Stimulated activated CD4-positive, alpha-beta T cell treated with anti-CD3 and anti-CD28 coated beads, Interleukin-15, amount 100 ng/mL, for 1 hour (primary cell): ENCODE measurements at regions not wholly inside any gene's neighbourhood (a gene's known extent, or its start where the extent isn't known, plus 50 kb on each side); places are given as distances from the start of the nearest gene placed in this dataset.

Source experiments
- DNase-seq, 2 donors: peaks; one replicate each; pipeline ENCODE4 v3.0.0-alpha.2; 2020; ENCODE audit warnings: low read depth in 1 of 2, low spot score in 1 of 2

DNA sequence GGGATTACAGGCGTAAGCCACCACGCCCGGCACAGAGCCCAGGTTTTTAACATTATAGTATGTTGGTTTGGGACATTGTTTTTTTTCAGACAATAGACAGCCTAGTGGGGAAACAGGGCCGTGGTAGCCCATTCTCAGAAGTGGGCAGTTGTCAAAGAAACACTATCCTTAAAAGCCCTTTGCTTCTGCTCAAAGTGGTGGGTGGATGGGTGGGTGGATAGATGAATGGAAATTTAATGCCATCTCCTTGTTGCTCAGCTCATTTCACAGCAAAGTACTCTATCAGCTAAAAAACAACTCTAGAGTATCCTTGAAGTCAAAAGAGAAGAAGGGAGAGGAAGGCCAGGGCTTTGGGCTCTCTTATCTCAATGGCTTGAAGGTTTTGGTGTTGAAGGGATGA is 137.8 kb downstream of the RRAGC start:
- no peak for DNase-seq

DNA sequence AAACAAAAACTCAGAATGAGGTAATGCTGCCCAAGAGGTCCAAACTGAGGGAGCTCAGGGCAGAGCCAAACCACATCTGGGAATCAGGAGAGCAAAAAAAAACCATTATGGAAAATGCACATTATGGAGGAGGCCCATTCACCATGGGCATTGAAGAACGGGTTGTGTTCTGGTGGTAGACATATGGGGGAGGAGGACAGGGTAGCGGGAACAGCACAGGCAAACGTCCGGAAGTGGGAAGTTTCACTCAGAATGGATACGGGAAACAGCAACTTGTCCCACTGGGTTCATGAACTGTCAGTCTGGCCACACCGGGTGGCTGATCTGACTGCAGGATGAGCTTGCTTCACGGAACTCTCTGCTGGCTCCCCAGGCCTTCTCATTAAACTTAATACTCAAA is 139.7 kb downstream of the RRAGC start:
- DNase-seq: no peak

DNA sequence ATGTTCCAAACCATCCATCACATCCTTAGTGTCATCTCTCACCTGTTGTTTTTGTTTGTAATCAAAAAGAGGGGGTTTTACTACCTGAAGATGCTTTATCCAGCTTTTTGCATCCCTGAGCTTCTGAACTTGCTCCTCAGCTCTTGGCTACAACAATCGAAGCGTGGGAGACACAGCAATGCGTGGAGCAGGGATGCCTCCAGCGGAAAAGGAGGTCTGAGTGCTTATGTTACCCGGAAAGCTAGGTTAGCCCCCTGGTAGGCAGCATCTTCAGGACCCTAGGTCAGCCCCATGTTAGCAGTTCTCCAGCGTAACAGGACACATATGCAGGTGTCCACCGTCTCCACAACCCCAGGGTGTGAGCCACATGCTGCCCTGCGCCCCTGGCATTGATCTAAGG is 141.5 kb downstream of the RRAGC start:
- no peak for DNase-seq

DNA sequence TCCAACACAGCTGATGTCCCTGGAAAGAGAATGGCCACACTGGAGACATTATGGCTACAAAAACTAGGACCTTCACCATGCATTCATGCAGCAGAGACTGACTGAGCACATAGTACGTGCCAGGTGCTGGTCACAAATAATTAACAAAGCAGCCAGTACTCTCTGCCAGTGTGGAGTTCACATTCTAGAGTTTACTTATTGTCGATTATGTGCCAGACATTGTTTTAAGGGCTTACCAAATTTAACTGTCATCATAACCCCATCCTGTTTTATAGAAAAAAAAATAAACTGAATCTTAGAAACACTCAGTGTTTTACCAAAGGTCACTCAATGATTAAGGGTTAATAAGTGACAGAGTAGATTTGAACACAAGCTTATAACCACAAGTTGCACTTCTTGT is 143.3 kb downstream of the RRAGC start:
- no peak for DNase-seq

DNA sequence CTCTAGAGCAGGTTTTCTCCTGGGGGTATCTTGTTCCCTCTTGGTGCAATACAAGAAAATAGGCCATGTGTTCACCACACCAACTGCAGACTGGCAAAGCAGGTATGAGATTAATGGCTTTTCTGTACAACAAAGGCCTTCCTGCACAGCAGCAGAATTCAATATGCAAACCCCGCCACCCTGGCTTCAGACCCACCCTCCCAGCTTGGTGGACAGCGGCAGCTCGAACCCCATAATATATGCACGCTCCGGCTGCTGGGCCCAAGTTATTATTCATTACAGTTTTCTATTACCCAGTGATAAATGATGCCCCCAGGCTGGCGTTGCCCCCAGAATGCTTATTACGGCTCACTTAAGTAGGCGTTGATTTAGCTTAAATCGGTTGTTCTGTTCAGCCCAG is 144.2 kb downstream of the RRAGC start:
- no peak for DNase-seq

DNA sequence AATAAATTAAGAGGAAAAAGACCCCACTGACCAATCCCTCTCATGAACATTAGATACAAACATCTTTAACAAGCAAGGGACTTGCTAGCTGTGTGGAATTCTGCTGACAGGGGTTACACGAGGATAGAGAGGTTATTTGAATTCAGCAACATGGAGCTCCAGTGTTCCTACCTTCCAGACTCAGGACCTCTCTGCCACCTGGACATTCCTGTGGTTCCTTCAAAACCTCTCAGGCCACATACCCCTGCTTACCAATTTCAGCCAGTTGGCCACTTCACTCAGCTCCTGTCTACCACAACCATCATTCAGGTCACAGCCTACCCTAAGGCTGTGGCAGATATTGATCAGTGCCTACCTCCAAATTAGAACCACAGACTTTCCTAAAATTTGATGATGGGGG is 147.5 kb downstream of the RRAGC start:
- no peak for DNase-seq

DNA sequence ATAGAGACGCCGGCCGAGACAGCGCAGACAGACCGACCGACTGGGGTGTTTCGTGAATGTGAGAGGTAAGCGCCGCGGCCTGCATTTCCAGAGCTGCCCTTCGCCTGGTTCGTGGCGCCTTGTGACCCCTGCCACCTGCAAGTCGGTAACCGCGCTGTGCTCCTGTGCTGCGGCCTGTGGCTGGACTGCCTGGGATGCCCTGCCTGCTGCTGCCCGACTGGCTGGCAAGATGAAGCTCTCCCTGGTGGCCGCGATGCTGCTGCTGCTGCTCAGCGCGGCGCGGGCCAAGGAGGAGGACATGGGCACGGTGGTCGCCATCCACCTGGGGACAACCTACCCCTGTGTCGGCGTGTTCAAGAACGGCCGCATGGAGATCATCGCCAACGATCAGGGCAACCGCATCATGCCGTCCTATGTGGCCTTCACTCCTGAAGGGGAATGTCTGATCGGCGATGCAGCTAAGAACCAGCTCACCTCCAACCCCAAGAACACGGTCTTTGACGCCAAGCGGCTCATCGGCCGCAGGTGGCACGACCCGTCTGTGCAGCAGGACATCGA is 150.8 kb downstream of the RRAGC start:
- DNase-seq: no peak

DNA sequence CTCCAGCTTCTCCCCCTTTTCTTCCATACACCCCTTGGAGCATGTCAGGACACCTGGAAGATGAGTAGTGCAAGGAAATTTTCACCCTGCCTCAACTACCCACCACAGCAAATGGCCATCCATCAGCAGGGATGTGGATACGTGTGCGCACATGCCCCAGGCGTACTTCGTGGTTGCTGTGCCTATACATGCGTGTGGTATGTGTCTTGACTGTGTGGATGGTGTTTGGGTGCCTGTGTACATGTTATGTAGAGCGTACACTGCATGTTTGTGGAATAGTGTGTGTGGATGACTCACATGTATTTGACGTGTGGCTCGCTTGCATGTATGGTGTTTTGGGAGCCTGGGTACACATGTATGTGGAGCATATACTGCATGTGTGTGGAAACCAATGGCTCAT is 158.5 kb downstream of the RRAGC start:
- no peak for DNase-seq

DNA sequence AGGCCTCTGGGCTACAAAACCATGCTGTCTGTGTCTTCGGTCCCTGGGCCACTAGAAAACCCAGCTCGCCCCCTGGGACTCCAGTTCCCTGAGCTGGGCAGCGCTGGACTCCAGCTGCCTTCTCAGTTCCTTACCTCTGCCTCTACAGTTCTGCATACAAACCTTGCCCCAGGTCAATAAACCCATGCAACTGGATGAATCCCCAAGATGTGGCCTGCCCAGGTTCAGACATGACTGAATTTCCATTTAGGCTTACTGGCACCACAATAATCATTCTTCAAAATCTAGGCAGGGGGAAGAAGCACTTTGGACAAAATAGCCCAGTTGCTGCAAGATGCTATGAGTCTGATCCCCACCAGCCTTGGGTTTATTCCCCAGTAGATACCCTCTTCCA is 159.5 kb downstream of the RRAGC start:
- no peak for DNase-seq

DNA sequence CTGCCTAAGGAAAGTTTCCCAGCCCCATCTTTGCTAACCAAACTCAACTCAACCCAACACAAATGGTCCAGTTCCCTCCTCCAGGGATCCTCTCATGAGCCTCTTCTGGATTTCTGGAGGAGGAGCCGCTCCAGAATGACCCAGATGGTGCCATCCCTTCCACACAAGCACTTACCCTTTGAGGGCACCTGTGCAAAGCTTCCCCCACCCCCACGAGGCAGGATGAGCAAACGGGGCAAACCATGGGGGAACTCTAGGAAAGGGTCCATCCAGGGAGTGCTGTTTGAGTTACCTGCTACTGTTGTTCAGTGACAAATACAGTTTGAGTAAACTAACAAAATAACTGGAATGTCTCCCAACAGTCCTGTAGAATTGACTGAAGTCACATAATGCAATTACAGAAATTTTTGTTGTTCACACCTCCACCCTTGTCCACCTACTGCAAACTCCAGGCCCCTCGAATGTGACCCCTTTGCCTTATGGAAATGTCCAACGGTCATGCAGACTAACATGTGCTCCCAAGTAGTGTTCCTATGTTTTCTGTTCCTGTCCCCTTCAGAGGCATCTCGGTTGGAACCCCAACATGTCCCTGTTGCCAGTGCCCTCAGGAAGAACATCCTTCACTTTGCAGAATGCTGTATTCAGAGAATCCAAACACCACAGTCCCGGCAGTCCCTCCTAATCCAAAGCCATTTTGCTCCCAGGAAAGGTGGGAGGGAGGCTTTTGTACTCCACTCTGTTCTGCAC is 160.1 kb downstream of the RRAGC start:
- no peak for DNase-seq

DNA sequence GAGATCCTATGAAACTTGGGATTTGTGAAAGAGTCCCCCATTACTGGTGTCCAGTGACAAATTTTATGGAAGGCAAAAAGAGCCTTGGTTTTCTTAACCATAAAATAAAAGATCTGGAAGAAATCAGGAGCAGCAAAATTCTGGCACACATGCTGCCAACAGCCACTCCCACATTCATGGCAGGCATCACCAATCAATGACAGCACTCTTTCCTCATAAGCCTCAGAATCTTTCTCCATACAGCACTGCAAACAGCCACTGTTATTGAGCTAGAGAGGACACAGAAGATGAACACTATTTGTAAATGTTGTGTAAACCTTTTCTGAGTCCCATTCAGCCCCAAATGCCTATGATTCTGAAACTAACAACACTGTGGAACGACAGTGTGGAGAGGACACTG is 162.2 kb downstream of the RRAGC start:
- no peak for DNase-seq

DNA sequence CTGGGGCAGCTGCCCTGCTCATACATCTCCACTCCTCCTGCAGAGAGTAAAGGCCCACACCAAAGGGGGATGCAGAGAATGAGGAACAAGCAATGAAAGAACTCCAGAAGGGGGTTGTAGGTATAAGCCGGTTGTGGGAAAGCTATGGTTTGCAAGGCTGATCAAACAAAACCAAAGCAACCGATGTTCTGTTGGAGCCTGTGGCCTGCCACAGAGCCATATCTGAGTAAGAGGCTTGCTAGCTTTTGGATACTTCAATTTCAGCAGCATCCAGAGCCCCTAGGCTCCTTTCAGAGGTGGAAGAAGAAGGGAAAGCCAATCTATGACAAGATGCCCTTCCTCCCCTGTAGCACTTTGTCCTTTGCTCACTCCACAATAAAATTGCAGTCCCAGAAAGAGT is 163.2 kb downstream of the RRAGC start:
- DNase-seq: no peak

DNA sequence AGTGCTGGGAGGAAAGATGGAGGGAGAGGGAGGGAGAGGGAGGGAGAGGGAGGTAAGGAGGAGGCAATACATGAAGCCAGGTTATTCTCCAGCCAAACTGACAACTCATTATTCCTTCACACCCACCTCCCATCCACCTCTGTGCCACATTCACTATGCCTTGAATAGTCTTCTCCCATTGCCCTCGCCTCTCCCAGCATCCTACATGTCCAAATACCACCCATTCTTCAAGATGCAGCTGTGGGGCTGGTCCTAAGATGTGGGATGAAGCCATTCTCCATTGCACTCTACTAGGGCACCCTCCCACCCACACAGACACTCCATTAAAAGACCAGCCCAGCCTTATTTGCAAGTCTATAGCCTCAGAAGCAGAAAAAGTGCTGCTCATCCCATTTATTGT is 165.8 kb downstream of the RRAGC start:
- no peak for DNase-seq

DNA sequence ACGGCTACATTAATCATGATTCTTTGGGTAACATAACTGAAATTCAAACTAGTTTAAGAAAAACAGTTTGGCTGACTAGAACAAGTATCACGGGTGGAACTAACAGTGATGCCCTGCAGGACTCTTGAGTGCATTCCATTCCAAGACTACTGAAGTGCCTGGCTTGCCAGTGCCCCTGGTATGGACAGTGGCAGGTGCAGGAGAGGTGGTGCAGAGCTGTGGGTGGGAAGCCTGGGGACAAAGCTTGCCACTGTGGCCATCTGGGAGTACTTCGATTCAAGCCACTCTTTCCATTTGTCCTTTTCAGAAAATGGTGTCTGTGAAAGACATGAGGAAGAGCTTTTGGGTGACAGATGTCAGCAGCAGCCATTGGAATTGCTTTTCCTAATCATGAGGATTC is 166.5 kb downstream of the RRAGC start:
- no peak for DNase-seq

DNA sequence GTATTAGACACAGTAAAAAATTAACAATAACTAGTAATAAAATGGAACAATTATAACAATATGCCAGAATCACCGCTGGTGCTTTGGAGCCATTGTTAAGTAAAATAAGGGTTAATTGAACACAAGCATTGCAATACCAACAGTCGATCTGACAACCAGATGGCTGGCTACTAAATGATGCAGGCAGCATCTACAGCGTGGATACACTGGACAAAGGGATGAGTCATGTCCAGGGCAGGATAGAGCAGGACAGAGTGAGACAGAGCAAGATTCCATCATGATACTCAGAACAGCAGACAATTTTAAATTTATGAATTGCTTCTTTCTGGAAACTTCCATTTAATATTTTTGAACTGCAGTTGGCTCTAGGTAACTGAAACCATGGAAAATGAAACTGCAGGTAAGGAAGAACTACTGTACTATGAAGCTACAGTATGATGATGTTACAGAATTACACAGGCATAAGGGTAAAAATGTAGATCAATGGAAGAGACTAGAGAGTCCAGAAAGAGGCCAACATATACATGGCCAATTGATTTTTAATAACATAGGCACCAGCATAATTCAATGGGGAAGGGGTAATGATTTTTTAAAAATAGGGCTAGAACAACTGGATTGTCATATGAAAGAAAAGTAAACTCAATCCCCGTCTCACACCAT is 168.7 kb downstream of the RRAGC start:
- no peak for DNase-seq

DNA sequence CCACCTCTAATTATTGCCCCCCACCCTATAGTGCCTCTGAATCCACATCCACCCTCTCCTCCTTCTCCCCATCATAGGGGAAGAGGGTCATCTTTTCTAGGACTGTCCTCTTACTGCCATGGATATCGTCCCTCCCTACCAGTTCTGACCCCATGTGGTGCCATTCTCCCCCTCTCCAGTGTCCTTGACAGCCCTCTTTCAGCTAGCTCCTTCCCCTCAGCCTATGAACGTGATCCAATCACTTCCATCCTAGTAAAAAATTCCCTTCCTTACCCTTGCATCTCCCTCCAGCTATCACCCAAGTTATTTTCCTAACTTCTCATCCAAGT is 172.7 kb downstream of the RRAGC start:
- no peak for DNase-seq

DNA sequence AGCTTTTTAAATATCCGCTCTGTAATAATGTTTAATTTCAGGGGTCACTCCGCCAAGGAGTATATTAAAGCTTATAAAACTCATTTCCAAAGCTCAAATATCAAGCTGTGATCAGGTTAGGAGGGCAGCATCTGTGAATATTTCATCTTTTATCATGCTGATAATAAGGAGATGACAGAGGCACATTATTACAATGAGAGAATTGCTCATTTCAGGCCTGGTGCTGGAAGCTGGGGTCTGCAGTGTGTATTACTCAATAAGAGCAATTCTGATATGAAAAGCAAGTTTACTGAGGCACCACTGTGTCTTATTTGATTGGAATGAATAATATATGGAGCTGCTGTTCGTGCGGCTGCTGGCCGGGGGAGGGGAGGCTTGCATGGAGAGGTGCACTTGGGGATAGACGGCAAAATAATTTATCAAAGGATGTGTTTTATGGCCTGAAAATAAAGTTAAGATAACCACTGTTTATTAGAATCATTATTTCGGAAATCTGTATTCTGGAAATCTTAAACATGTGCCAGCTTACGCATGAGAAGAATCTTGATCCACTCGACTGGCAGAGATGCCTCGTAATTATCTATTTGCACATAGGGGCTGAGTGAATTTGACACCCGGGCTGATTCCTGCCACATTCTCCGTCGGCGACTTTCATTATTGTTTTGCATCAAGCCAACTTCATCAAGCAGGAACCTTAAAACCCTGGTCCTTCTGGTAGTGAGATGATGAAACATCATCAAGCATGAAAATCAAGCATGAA is 173.2 kb downstream of the RRAGC start:
- DNase-seq: no peak

DNA sequence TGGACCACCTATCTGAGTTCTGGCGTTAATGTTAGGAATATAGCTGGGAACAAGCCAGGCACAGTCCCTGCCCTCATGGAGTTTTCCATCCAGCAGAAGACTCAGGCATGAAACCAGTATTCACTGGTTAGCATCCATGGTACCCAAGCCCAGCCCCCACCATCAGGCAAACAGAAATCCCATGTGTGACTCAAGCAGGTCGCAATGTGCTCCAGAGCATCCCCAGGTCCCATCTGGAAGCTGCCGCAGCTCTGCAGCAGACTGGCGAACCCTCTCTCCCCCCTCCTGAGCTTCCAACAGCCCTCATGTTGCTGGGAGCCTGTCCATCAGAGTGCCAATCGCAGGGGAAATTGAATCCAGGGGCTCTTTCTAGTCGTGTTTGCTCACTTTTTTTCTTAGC is 174.2 kb downstream of the RRAGC start:
- no peak for DNase-seq

DNA sequence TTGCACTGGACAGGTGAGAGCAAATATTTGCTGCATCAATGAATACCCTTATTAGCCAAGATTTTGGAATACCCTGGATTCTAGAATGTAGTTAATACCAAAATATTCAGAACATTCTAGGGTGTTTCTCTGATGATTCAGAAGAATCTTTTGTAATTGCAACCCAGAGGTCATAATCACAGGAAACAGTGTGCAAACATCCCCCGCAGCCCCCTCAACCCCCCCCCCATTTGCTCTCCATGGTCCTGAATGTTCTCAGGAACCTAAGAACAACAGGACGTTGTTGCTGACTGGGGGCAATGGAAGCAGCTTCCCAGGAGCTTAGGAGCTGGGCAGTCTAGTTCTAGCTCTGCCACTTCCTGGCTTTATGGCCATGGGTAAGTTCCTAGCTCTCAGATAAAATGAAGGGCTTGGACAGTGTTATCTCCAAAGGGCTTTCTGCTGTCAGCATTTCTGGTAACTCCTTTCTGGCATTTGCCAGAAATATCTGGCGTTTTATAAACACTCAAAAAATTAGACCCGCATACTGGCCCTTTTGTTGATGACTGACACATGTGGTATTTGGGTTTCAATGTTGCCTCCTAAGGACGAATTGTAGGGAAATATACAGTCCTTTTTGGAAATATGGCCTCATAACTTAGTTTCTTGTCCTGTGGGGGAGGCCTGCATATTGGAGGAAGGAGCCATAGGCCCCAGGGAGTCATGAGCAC is 178.6 kb downstream of the RRAGC start:
- no peak for DNase-seq

DNA sequence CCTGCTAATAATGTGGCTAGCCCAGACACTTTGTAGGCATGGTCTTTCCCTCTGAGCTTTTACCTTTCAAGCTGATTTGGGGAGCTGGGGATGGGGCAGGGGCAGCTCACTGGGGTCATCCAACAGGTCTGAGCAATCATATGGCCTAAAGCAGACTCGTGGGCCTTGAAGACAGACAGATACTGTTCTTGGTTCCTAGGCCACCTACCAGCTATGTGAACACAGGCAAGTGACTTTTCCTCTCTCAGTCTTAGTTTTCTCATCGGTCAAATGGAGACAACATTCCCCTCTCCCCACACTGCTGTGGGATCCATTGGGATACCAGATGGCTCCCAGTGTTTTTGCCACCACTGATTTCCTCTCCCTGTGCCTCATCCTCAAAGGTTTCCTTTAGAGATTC is 181.8 kb downstream of the RRAGC start:
- DNase-seq: no peak

DNA sequence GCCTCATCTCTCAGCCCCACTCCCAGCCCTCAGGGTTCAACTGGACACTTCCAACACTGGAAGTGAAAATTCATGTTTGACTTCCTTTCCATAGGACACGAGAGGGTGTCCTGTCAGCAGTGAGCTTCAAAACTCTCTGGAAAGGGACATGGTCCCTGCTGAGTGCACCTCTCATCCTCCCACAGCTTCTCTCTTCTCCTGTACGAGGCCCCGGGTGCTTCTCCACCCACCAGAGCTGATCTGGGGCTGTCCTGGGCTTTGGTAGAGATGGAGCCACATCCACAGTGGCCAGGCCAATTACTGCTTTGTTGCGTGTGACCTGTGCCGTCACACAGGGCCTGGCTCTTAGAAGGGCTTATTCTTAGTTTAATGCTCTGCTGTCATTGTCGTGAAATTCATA is 182.3 kb downstream of the RRAGC start:
- no peak for DNase-seq

DNA sequence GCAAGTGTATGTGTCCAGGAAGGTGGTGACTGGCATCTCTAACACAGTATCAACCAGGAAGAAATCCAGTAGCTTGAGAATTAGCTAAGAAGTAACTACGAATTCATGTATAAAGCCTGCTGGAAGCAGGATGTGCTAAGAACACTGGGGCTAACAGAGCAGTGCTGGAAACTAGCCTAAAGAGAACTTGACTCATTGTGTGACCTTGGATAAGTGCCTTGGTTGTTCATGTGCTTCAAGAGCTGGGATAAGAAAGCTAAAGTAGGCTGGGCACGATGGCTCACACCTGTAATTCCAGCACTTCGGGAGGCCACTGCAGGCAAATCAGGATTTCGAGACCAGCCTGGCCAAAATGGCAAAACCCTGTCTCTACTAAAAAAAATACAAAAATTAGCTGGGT is 186.9 kb downstream of the RRAGC start:
- DNase-seq: no peak
